NCI-H526 (cell line): ENCODE measurements at regions not wholly inside any gene's neighbourhood (a gene's known extent, or its start where the extent isn't known, plus 50 kb on each side); places are given as distances from the start of the nearest gene placed in this dataset.
"Not testable (repeated sequence)": the region's sequence is repeated elsewhere in the genome, so short reads cannot be mapped to it uniquely, and the experiment has no call there.

Experiments
- DNase-seq, 2 experiments: peaks; one replicate each; lab custom pipeline; 2025; lab: John Stamatoyannopoulos, UW

GRCh38 chrX:93468075-93468474 lies 205.3 kb downstream of the NAP1L3 start:
- no peak for DNase-seq

GRCh38 chrX:93466383-93466782 lies 207.0 kb downstream of the NAP1L3 start:
- DNase-seq, result no peak

GRCh38 chrX:93461060-93461459 lies 212.3 kb downstream of the NAP1L3 start:
- DNase-seq, result no peak

- no peak for DNase-seq
These were observed 218.9 kb downstream of the NAP1L3 start for GRCh38 chrX:93454509-93454908.

GRCh38 chrX:93434721-93435120 lies 238.7 kb downstream of the NAP1L3 start:
- DNase-seq, result not testable (repeated sequence)

GRCh38 chrX:93428497-93428896 lies 244.9 kb downstream of the NAP1L3 start:
- DNase-seq, result no peak

- peak; percentile 5 to 49 for DNase-seq
These were observed 250.7 kb downstream of the NAP1L3 start for GRCh38 chrX:93422693-93423092.

GRCh38 chrX:93420525-93421082 lies 252.8 kb downstream of the NAP1L3 start:
- DNase-seq, result no peak

GRCh38 chrX:93420090-93420489 lies 253.3 kb downstream of the NAP1L3 start:
- DNase-seq, result no peak

- no peak for DNase-seq
These were observed 253.7 kb downstream of the NAP1L3 start for GRCh38 chrX:93419642-93420041.

- DNase-seq, result no peak
These were observed 269.3 kb downstream of the NAP1L3 start for GRCh38 chrX:93404121-93404520.

- no peak for DNase-seq
These were observed 318.7 kb downstream of the NAP1L3 start for GRCh38 chrX:93354651-93355050.

- no peak for DNase-seq
These were observed 327.1 kb downstream of the NAP1L3 start for GRCh38 chrX:93346309-93346708.

GRCh38 chrX:93344287-93344686 lies 329.1 kb downstream of the NAP1L3 start:
- DNase-seq, result not testable (repeated sequence)

- DNase-seq, result no peak
These were observed 341.0 kb downstream of the NAP1L3 start for GRCh38 chrX:93332329-93332728.

- DNase-seq, result no peak
These were observed 351.3 kb downstream of the NAP1L3 start for GRCh38 chrX:93322110-93322509.

GRCh38 chrX:93319609-93320008 lies 353.8 kb downstream of the NAP1L3 start:
- no peak for DNase-seq
